Cardiac muscle cell (in vitro differentiated cells and primary cell): ENCODE measurements at regions not wholly inside any gene's neighbourhood (a gene's known extent, or its start where the extent isn't known, plus 50 kb on each side); places are given as distances from the start of the nearest gene placed in this dataset.

Experiments used
- DNase-seq, 2 donors: peaks; one replicate each; pipeline versions ENCODE4 v3.0.0 to v3.0.0-alpha.2; 2010 to 2017; ENCODE audit warnings: low read depth in 1 of 2, low spot score in 1 of 2
- H3K27ac ChIP-seq: fragments of 200-600 bp; sonication (generic); 2 replicates; pipeline ENCODE4 v1.5.1; 2016
- H3K27me3 ChIP-seq: fragments of 200-600 bp; sonication (generic); 2 replicates; pipeline ENCODE4 v1.6.0; 2016; ENCODE audit warnings: control low read depth
- H3K36me3 ChIP-seq: fragments of 200-600 bp; sonication (generic); 2 replicates; pipeline ENCODE4 v1.5.1; 2016; ENCODE audit warnings: control low read depth
- H3K4me1 ChIP-seq: fragments of 200-600 bp; sonication (generic); 2 replicates; pipeline ENCODE4 v1.8.1; 2017; ENCODE audit warnings: low read depth, mild to moderate bottlenecking, mixed run types
- H3K4me3 ChIP-seq: fragments of 200-600 bp; sonication (generic); 2 replicates; pipeline ENCODE4 v1.5.1; 2016; ENCODE audit warnings: mild to moderate bottlenecking
- H3K9me3 ChIP-seq: fragments of 200-600 bp; sonication (generic); 2 replicates; pipeline ENCODE4 v1.5.1; 2017; ENCODE audit warnings: low read depth, mild to moderate bottlenecking, control low read depth
- CTCF ChIP-seq: IDR thresholded peaks from 2 replicates; pipeline ENCODE4 v1.5.1; 2012; ENCODE audit warnings: low read depth, mild to moderate bottlenecking, low read length

GRCh38 chr9:23551929-23552707, 273.9 kb downstream of the ELAVL2 start:
- no peak for TF ChIP-seq CTCF
- no peak overlapping the region for H3K27ac ChIP-seq
- H3K4me3 ChIP-seq, result no peak overlapping the region

GRCh38 chr9:23552876-23553601, 273.0 kb downstream of the ELAVL2 start:
- Histone ChIP-seq H3K27me3 (no peaks in the 10 kb centered on the region), H3K4me3 (no peak overlapping the region), H3K9me3 (no peaks in the 10 kb centered on the region), H3K4me1 (peaks cover 20% of the 10 kb centered on the region), H3K36me3 (no peaks in the 10 kb centered on the region), H3K27ac (no peak overlapping the region)
- no peak for TF ChIP-seq CTCF
- no peak for DNase-seq

More at GRCh38 chr9:23551929-23552707, 273.9 kb downstream of the ELAVL2 start:
- Histone ChIP-seq H3K36me3 (no peaks in the 10 kb centered on the region), H3K27me3 (no peaks in the 10 kb centered on the region), H3K4me1 (peaks cover 20% of the 10 kb centered on the region), H3K9me3 (no peaks in the 10 kb centered on the region)
- DNase-seq, result no peak

DNA sequence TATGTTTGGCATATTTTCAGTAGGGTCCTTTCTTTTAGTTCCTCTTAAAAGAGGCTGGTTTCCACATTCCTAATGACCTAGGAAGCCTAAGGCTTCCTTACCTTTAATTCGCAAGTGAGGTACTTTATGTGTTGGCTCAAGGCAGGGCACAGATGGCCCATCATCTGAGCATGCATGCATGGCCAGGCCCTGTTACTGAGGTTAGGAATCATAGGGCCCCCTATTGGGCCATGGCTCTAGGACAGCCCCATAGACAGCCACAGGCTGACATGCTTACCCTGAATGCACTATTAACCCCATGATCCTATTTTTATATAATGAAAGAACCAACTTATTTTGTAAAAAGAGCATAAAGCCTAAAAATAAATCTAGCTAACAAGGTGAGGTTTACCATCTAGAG, 271.4 kb downstream of the ELAVL2 start:
- no peaks in the 10 kb centered on the region for H3K9me3 ChIP-seq
- no peak overlapping the region for H3K4me3 ChIP-seq
- peaks cover 12% of the 10 kb centered on the region for H3K4me1 ChIP-seq
- no peaks in the 10 kb centered on the region for H3K27me3 ChIP-seq
- TF ChIP-seq CTCF, result no peak
- H3K36me3 ChIP-seq, result no peaks in the 10 kb centered on the region
- H3K27ac ChIP-seq, result no peak overlapping the region
- no peak for DNase-seq

DNA sequence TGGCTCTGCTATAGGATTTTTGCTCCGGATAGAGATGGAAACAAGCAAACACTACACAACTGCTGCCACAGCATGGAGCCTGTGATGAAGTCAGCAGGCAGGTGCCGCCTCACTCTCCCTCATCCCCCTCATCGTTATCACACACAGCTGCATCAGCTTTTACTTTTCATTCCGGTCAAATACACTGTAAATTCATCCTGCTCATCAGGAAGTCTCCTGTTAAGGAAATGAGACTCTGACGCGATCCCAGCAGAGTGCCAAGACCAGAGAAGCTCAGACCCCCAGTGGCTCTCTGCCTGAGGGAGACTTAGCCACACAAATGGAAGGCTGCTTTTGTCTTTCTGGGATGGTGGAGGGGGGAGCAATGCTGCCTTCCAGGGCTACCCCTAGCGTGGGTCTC, 270.2 kb downstream of the ELAVL2 start:
- Histone ChIP-seq H3K27me3 (no peaks in the 10 kb centered on the region), H3K36me3 (no peaks in the 10 kb centered on the region), H3K4me1 (peaks cover 15% of the 10 kb centered on the region), H3K27ac (no peak overlapping the region), H3K4me3 (no peak overlapping the region), H3K9me3 (no peaks in the 10 kb centered on the region)
- DNase-seq, result no peak
- TF ChIP-seq CTCF, result no peak

DNA sequence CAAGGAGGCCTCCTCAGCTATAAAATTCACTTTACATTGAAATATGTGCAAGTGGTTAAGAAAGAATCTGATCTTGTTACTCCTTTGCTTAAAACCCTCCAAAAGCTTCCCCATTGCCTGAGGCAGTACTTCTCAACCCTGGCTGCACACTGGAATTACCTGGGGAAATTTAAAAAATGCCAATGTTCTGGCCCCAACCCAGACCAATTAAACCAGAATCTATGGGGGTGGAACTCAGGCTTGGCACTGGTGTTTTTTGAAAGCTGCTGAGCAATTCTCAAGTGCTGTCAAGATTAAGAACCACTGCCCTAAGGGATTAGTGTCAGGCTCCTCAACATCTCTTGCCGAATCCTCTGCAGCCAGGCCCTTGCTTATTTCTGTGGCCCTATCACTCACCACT, 269.6 kb downstream of the ELAVL2 start:
- Histone ChIP-seq H3K27me3 (no peaks in the 10 kb centered on the region), H3K27ac (no peak overlapping the region), H3K4me3 (no peak overlapping the region), H3K9me3 (no peaks in the 10 kb centered on the region), H3K36me3 (no peaks in the 10 kb centered on the region), H3K4me1 (peaks cover 21% of the 10 kb centered on the region)
- no peak for TF ChIP-seq CTCF
- peak in 1 of 2 donors; percentile 30 for DNase-seq
